ENCODE measurements at regions not wholly inside any gene's neighbourhood (a gene's known extent, or its start where the extent isn't known, plus 50 kb on each side); places are given as distances from the start of the nearest gene placed in this dataset.

DNA sequence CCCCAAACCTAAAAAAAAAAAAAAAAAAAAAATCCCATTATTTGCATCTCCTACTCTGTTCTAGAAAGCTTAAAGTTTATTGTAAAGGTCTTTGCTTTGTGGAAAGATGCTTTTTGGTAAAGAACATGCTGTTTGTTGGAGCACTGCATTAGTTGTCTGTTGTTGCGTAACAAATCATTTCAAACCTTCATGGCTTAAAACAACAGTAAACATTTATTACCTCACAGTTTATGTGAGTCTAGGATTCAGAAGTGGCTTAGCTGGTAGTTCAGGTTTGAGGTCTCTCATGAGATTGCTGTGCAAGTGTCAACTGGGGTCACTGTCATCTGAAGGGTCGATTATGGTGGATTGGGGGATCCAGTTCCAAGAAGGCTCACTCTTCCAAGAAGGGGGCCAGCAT, 155.2 kb upstream of the ZFP64 start:
- no peak overlapping the region for H3K4me2 ChIP-seq (ENCODE audit: low read length)
- no peaks in the 10 kb centered on the region for H3K9me3 ChIP-seq (ENCODE audit: low read length)
- H3K4me3 ChIP-seq (ENCODE audit: low read length) = no peak overlapping the region
- no peak overlapping the region for H3K27ac ChIP-seq (ENCODE audit: low read length)
- H3F3A ChIP-seq (ENCODE audit: insufficient read depth, low read length, poor library complexity, severe bottlenecking) = no peaks in the 10 kb centered on the region
- H3K9me2 ChIP-seq (ENCODE audit: insufficient read depth, low read length) = no peaks in the 10 kb centered on the region
- TF ChIP-seq MXI1 (conservative IDR thresholded peaks at IDR 0.05; ENCODE audit: poor library complexity, severe bottlenecking) = no peak
- no peak for TF ChIP-seq RAD21 (conservative IDR thresholded peaks at IDR 0.05)
- no peak for TF ChIP-seq EP300 (conservative IDR thresholded peaks at IDR 0.05; ENCODE audit: poor library complexity, severe bottlenecking)
- TF ChIP-seq EZH2 (IDR thresholded peaks at IDR 0.05; ENCODE audit: borderline replicate concordance, insufficient read depth, low read length, poor library complexity, severe bottlenecking) = no peak
- TF ChIP-seq POLR2AphosphoS5 (IDR thresholded peaks at IDR 0.05) = no peak
- TF ChIP-seq, protein P1, sequence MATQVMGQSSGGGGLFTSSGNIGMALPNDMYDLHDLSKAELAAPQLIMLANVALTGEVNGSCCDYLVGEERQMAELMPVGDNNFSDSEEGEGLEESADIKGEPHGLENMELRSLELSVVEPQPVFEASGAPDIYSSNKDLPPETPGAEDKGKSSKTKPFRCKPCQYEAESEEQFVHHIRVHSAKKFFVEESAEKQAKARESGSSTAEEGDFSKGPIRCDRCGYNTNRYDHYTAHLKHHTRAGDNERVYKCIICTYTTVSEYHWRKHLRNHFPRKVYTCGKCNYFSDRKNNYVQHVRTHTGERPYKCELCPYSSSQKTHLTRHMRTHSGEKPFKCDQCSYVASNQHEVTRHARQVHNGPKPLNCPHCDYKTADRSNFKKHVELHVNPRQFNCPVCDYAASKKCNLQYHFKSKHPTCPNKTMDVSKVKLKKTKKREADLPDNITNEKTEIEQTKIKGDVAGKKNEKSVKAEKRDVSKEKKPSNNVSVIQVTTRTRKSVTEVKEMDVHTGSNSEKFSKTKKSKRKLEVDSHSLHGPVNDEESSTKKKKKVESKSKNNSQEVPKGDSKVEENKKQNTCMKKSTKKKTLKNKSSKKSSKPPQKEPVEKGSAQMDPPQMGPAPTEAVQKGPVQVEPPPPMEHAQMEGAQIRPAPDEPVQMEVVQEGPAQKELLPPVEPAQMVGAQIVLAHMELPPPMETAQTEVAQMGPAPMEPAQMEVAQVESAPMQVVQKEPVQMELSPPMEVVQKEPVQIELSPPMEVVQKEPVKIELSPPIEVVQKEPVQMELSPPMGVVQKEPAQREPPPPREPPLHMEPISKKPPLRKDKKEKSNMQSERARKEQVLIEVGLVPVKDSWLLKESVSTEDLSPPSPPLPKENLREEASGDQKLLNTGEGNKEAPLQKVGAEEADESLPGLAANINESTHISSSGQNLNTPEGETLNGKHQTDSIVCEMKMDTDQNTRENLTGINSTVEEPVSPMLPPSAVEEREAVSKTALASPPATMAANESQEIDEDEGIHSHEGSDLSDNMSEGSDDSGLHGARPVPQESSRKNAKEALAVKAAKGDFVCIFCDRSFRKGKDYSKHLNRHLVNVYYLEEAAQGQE (IDR thresholded peaks at IDR 0.05; ENCODE audit: borderline replicate concordance) = no peak
- no peak for TF ChIP-seq SMC3 (conservative IDR thresholded peaks at IDR 0.05; ENCODE audit: poor library complexity)
- TF ChIP-seq, protein P2, sequence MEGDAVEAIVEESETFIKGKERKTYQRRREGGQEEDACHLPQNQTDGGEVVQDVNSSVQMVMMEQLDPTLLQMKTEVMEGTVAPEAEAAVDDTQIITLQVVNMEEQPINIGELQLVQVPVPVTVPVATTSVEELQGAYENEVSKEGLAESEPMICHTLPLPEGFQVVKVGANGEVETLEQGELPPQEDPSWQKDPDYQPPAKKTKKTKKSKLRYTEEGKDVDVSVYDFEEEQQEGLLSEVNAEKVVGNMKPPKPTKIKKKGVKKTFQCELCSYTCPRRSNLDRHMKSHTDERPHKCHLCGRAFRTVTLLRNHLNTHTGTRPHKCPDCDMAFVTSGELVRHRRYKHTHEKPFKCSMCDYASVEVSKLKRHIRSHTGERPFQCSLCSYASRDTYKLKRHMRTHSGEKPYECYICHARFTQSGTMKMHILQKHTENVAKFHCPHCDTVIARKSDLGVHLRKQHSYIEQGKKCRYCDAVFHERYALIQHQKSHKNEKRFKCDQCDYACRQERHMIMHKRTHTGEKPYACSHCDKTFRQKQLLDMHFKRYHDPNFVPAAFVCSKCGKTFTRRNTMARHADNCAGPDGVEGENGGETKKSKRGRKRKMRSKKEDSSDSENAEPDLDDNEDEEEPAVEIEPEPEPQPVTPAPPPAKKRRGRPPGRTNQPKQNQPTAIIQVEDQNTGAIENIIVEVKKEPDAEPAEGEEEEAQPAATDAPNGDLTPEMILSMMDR (IDR thresholded peaks at IDR 0.05; ENCODE audit: poor library complexity, severe bottlenecking) = no peak
- TF ChIP-seq TAF1 (IDR thresholded peaks at IDR 0.05; ENCODE audit: low read depth) = no peak
- no peaks in the 10 kb centered on the region for H4K20me1 ChIP-seq (ENCODE audit: insufficient read depth)
- H2AFZ ChIP-seq (ENCODE audit: low read depth, low read length) = no peak overlapping the region
- H3K27me3 ChIP-seq (ENCODE audit: insufficient read depth, low read depth, low read length) = no peaks in the 10 kb centered on the region
- no peaks in the 10 kb centered on the region for H3K79me2 ChIP-seq (replicated peaks; ENCODE audit: insufficient read depth, low read length)
- no peaks in the 10 kb centered on the region for H3K36me3 ChIP-seq (ENCODE audit: insufficient read depth, low read length)
- H3K9ac ChIP-seq (ENCODE audit: low read length) = no peak overlapping the region

DNA sequence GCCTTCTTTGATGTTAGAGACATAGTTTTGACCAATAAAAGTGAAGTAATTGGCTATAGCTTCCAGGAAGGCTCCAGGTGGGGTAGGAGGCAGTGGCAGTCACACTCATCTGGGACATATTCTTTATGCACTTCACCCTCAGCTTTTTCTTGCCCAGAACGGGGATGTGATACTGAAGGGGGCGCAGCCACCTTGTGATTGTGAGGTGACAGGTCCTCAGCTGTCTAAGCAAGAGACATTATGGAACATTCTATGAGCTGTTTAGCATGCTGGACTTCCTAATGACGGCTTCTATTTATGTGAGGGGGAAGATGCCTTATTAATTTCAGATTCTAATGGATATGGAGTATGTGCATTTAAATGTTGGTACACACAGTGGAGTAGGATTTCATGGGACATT, 151.3 kb upstream of the ZFP64 start:
- Histone ChIP-seq H3K9me2 (ENCODE audit: insufficient read depth, low read length) (no peaks in the 10 kb centered on the region), H2AFZ (ENCODE audit: low read depth, low read length) (no peak overlapping the region), H4K20me1 (ENCODE audit: insufficient read depth) (no peaks in the 10 kb centered on the region), H3K4me3 (ENCODE audit: low read length) (no peak overlapping the region), H3F3A (ENCODE audit: insufficient read depth, low read length, poor library complexity, severe bottlenecking) (no peaks in the 10 kb centered on the region), H3K9me3 (ENCODE audit: low read length) (no peaks in the 10 kb centered on the region), H3K36me3 (ENCODE audit: insufficient read depth, low read length) (no peaks in the 10 kb centered on the region), H3K27me3 (ENCODE audit: insufficient read depth, low read depth, low read length) (no peaks in the 10 kb centered on the region), H3K27ac (ENCODE audit: low read length) (no peak overlapping the region), H3K9ac (ENCODE audit: low read length) (no peak overlapping the region), H3K4me2 (ENCODE audit: low read length) (no peak overlapping the region), H3K79me2 (replicated peaks; ENCODE audit: insufficient read depth, low read length) (no peaks in the 10 kb centered on the region)
- no peak for TF ChIP-seq SMC3 (conservative IDR thresholded peaks at IDR 0.05; ENCODE audit: poor library complexity)
